Sigmoid colon (tissue), 4 donors: ENCODE measurements at regions not wholly inside any gene's neighbourhood (a gene's known extent, or its start where the extent isn't known, plus 50 kb on each side); places are given as distances from the start of the nearest gene placed in this dataset.

Experiments used
- CTCF ChIP-seq, 4 experiments: fragments of 450-650 bp in 3 of 4; fragments of 200-600 bp in 1 of 4; IDR thresholded peaks; one replicate each; pipeline ENCODE4 v1.5.1; 2016 to 2019; ENCODE audit warnings: antibody characterized with exemption in 4 of 4, mild to moderate bottlenecking in 3 of 4, moderate library complexity in 2 of 4
- POLR2A ChIP-seq, 2 donors: fragments of 450-650 bp; IDR thresholded peaks; one replicate each; pipeline ENCODE4 v1.6.1; 2016; ENCODE audit warnings: antibody characterized with exemption in 2 of 2, mild to moderate bottlenecking in 2 of 2, moderate library complexity in 2 of 2
- POLR2AphosphoS5 ChIP-seq, 4 donors: sonication (generic); formaldehyde crosslinking; IDR thresholded peaks; one replicate each; pipeline ENCODE4 v1.6.1; 2017; ENCODE audit warnings: antibody characterized with exemption in 4 of 4

GRCh38 chr6:168218785-168219566 is 100.6 kb downstream of the DACT2 start:
- no peak for TF ChIP-seq POLR2AphosphoS5 (IDR thresholded peaks at IDR 0.05)
- TF ChIP-seq CTCF (IDR thresholded peaks at IDR 0.05): no peak
- no peak for TF ChIP-seq POLR2A (IDR thresholded peaks at IDR 0.05)
